ENCODE measurements at regions not wholly inside any gene's neighbourhood (a gene's known extent, or its start where the extent isn't known, plus 50 kb on each side); places are given as distances from the start of the nearest gene placed in this dataset.

DNA sequence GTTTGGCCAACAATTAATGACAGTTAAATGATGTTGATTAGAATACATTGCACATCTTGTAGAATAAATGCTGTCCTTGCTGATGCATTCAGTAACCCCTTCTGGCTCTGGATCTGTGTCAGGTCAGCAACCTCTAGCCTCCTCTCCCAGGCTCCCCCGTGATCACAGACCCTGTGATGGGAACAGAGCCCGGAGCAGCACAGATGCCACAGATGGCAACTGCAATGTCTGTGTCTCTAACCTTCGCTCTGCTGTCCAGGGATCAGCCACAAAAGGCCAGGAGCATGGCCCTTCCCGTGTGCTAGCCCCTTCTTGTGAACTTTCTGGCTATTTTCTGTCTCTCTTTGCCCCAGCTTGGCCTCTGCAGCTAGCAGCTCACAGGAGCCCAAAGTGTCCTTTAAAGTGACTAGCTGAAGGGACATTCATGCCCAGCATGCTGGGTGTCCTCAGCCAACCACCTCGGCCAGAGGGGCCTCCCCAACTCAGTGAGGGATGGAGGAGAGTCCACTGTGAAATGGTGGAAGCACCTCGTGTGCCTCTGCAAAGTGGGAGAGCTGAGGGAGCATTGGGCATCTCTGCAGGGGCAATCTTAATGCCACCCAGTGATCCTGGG lies 167.0 kb upstream of the TCERG1L start:
- WGBS, 2 experiments = 85 to 89% methylated on average over 6 of the region's 6 CpGs
- Histone ChIP-seq H3K4me1 (ENCODE audit: control insufficient read depth, insufficient read depth, low read length) (no peaks in the 10 kb centered on the region), H3K27ac (ENCODE audit: insufficient read depth, low read depth, low read length, poor library complexity, severe bottlenecking) (no peak overlapping the region)

DNA sequence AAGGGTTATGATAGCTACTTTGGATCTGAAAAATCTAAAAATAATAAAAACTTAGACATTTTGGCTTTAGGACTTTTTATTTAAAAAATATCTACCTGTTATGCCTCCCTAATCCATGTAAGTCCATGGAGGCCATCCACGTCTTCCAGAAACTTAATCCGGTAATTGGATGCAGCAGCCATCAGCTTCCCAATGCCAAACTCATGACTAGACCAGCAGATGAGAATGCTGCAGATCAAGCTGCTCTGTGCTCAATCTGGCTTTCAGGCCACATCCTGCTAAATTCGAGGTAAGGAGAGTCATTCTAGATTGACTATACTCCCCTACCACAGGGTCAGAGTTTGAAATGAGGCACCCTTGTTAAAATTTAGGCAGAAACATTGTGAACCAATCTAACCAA lies 168.5 kb upstream of the TCERG1L start:
- 91 to 97% methylated on average over 3 of the region's 3 CpGs for WGBS, 2 experiments
- Histone ChIP-seq H3K27me3 (ENCODE audit: control insufficient read depth, insufficient read depth, low read length, poor library complexity, severe bottlenecking) (no peaks in the 10 kb centered on the region), H3K27ac (ENCODE audit: insufficient read depth, low read depth, low read length, poor library complexity, severe bottlenecking) (no peak overlapping the region), H3K4me3 (ENCODE audit: insufficient read depth, low read depth, low read length) (no peak overlapping the region), H3K36me3 (ENCODE audit: control insufficient read depth, insufficient read depth, low read length) (no peaks in the 10 kb centered on the region), H3K4me1 (ENCODE audit: control insufficient read depth, insufficient read depth, low read length) (no peaks in the 10 kb centered on the region), H3K9me3 (ENCODE audit: control insufficient read depth, low read length) (no peaks in the 10 kb centered on the region)

More for the DNA sequence above, 167.0 kb upstream of the TCERG1L start:
- H3K9me3 ChIP-seq (ENCODE audit: control insufficient read depth, low read length) = no peaks in the 10 kb centered on the region
- H3K36me3 ChIP-seq (ENCODE audit: control insufficient read depth, insufficient read depth, low read length) = no peaks in the 10 kb centered on the region
- H3K4me3 ChIP-seq (ENCODE audit: insufficient read depth, low read depth, low read length) = no peak overlapping the region
- no peaks in the 10 kb centered on the region for H3K27me3 ChIP-seq (ENCODE audit: control insufficient read depth, insufficient read depth, low read length, poor library complexity, severe bottlenecking)

DNA sequence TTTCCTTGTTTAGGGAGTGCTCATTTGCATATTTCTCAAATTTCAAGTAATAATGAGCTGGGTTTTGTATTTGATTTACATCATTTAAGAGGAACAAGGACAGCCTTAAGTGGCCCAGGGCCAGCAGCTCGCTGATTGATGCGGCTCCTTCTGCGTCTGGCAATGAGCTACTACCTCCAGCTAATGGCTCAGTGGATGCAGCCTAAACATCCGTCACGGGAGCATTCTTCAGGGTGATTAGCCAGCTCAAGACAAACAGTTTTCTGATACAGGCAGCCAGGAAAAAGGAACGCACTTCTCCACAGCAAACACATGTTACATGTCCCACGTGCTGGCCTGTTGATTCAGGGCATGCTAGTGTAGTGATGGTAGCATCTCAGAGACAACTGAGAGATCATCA lies 169.3 kb upstream of the TCERG1L start:
- no peaks in the 10 kb centered on the region for H3K27me3 ChIP-seq (ENCODE audit: control insufficient read depth, insufficient read depth, low read length, poor library complexity, severe bottlenecking)
- H3K4me3 ChIP-seq (ENCODE audit: insufficient read depth, low read depth, low read length) = no peak overlapping the region
- no peaks in the 10 kb centered on the region for H3K36me3 ChIP-seq (ENCODE audit: control insufficient read depth, insufficient read depth, low read length)
- no peak overlapping the region for H3K27ac ChIP-seq (ENCODE audit: insufficient read depth, low read depth, low read length, poor library complexity, severe bottlenecking)
- WGBS, 2 experiments = 90 to 93% methylated on average over 7 of the region's 7 CpGs
- no peaks in the 10 kb centered on the region for H3K9me3 ChIP-seq (ENCODE audit: control insufficient read depth, low read length)
- H3K4me1 ChIP-seq (ENCODE audit: control insufficient read depth, insufficient read depth, low read length) = no peaks in the 10 kb centered on the region

DNA sequence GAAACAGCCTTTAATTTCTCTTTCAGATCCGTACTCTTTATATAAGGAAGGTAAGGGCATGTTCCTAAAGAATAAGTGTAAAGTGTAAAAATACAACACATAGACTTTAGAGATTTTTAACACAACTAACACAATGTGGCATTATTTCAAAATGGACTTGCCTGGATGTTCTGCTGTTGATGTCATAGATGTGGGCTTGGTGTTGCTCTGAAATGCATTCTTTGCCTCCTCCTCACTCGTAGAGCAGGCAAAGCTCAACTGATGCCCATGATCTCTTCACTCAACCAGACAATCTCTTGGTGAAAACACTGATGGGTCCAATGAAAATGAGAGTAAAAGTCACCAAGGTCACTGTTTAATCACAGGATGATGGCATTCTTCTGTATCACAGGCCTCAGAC lies 174.2 kb upstream of the TCERG1L start:
- no peak overlapping the region for H3K27ac ChIP-seq (ENCODE audit: insufficient read depth, low read depth, low read length, poor library complexity, severe bottlenecking)
- no peaks in the 10 kb centered on the region for H3K4me1 ChIP-seq (ENCODE audit: control insufficient read depth, insufficient read depth, low read length)
- no peaks in the 10 kb centered on the region for H3K9me3 ChIP-seq (ENCODE audit: control insufficient read depth, low read length)
- H3K27me3 ChIP-seq (ENCODE audit: control insufficient read depth, insufficient read depth, low read length, poor library complexity, severe bottlenecking) = no peaks in the 10 kb centered on the region
- no peaks in the 10 kb centered on the region for H3K36me3 ChIP-seq (ENCODE audit: control insufficient read depth, insufficient read depth, low read length)
- 82 to 84% methylated on average over 1 to 2 of the region's 2 CpGs for WGBS, 2 experiments
- H3K4me3 ChIP-seq (ENCODE audit: insufficient read depth, low read depth, low read length) = no peak overlapping the region

- no peaks in the 10 kb centered on the region for H3K9me3 ChIP-seq (ENCODE audit: control insufficient read depth, low read length)
- WGBS, 2 experiments = 79 to 85% methylated on average over 3 to 4 of the region's 5 CpGs
- H3K36me3 ChIP-seq (ENCODE audit: control insufficient read depth, insufficient read depth, low read length) = no peaks in the 10 kb centered on the region
- H3K27ac ChIP-seq (ENCODE audit: insufficient read depth, low read depth, low read length, poor library complexity, severe bottlenecking) = no peak overlapping the region
- no peaks in the 10 kb centered on the region for H3K4me1 ChIP-seq (ENCODE audit: control insufficient read depth, insufficient read depth, low read length)
- no peak overlapping the region for H3K4me3 ChIP-seq (ENCODE audit: insufficient read depth, low read depth, low read length)
- H3K27me3 ChIP-seq (ENCODE audit: control insufficient read depth, insufficient read depth, low read length, poor library complexity, severe bottlenecking) = no peaks in the 10 kb centered on the region
Measured at GRCh38 chr10:131487822-131488221, 176.3 kb upstream of the TCERG1L start.

DNA sequence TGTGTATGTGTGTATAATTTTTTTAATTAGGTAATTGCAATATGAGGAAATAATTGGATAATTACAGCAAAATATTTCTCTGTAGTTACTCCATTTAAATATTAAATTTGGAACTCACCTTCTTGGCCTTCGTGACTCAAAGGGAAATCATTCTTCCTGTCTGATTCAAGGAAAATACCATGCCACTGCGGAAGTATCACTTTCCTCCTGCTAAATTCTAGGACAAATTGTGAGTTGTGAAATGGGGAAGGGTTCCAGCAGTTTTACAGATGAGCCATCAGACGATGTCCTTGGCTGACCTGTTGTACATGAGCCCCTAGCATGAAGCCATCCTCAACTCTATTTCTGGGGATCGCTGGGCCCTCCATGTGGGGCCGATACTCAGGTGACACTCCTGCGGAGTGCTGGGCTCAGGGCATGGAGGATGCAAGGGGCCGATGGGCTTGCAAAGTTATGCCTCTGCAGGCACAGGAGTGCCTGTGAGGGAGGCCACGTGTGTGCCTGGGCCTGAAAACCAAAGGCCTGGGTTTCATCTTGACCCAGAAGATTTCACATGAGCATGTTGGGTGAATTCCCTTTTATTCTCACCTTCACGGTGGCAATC lies 179.6 kb upstream of the TCERG1L start:
- Histone ChIP-seq H3K27ac (ENCODE audit: insufficient read depth, low read depth, low read length, poor library complexity, severe bottlenecking) (no peak overlapping the region), H3K36me3 (ENCODE audit: control insufficient read depth, insufficient read depth, low read length) (no peaks in the 10 kb centered on the region), H3K27me3 (ENCODE audit: control insufficient read depth, insufficient read depth, low read length, poor library complexity, severe bottlenecking) (no peaks in the 10 kb centered on the region), H3K4me3 (ENCODE audit: insufficient read depth, low read depth, low read length) (no peak overlapping the region), H3K4me1 (ENCODE audit: control insufficient read depth, insufficient read depth, low read length) (no peaks in the 10 kb centered on the region), H3K9me3 (ENCODE audit: control insufficient read depth, low read length) (no peaks in the 10 kb centered on the region)
- 88 to 91% methylated on average over 9 of the region's 9 CpGs for WGBS, 2 experiments

- Histone ChIP-seq H3K27ac (ENCODE audit: insufficient read depth, low read depth, low read length, poor library complexity, severe bottlenecking) (no peak overlapping the region), H3K27me3 (ENCODE audit: control insufficient read depth, insufficient read depth, low read length, poor library complexity, severe bottlenecking) (no peaks in the 10 kb centered on the region), H3K9me3 (ENCODE audit: control insufficient read depth, low read length) (no peaks in the 10 kb centered on the region), H3K36me3 (ENCODE audit: control insufficient read depth, insufficient read depth, low read length) (no peaks in the 10 kb centered on the region), H3K4me3 (ENCODE audit: insufficient read depth, low read depth, low read length) (no peak overlapping the region), H3K4me1 (ENCODE audit: control insufficient read depth, insufficient read depth, low read length) (no peaks in the 10 kb centered on the region)
- WGBS, 2 experiments = 91 to 92% methylated on average over 9 of the region's 9 CpGs
Measured at GRCh38 chr10:131492211-131492857, 180.8 kb upstream of the TCERG1L start.

- WGBS, 2 experiments = 92 to 94% methylated on average over 4 of the region's 4 CpGs
- Histone ChIP-seq H3K4me1 (ENCODE audit: control insufficient read depth, insufficient read depth, low read length) (no peaks in the 10 kb centered on the region), H3K4me3 (ENCODE audit: insufficient read depth, low read depth, low read length) (no peak overlapping the region), H3K27me3 (ENCODE audit: control insufficient read depth, insufficient read depth, low read length, poor library complexity, severe bottlenecking) (no peaks in the 10 kb centered on the region), H3K36me3 (ENCODE audit: control insufficient read depth, insufficient read depth, low read length) (no peaks in the 10 kb centered on the region), H3K27ac (ENCODE audit: insufficient read depth, low read depth, low read length, poor library complexity, severe bottlenecking) (no peak overlapping the region), H3K9me3 (ENCODE audit: control insufficient read depth, low read length) (no peaks in the 10 kb centered on the region)
Measured at GRCh38 chr10:131493432-131493831, 181.9 kb upstream of the TCERG1L start.

DNA sequence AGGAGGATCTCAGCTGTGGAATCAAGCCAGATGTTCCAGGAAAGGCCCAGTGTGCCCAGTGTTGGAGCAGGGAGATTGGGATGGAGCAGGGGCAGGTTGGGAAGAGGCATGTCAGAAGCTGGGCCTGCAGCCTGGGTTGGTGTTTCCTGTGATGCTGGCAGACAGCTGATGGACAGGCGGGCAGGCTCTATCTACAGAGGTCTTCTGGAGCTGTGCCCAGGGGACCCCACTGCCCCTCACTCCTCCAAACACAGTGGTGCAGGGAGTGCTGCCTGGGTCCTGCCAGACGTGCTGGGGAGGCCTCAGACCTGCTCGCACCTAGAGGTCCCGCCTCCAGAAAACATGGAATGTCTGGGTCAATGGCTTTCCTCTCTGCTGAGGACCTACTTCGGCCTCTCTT lies 182.9 kb upstream of the TCERG1L start:
- no peaks in the 10 kb centered on the region for H3K36me3 ChIP-seq (ENCODE audit: control insufficient read depth, insufficient read depth, low read length)

GRCh38 chr10:131495224-131495623 lies 183.7 kb upstream of the TCERG1L start:
- no peaks in the 10 kb centered on the region for H3K4me1 ChIP-seq (ENCODE audit: control insufficient read depth, insufficient read depth, low read length)
- H3K36me3 ChIP-seq (ENCODE audit: control insufficient read depth, insufficient read depth, low read length) = no peaks in the 10 kb centered on the region
- WGBS, 2 experiments = 92 to 97% methylated on average over 4 of the region's 4 CpGs
- H3K27me3 ChIP-seq (ENCODE audit: control insufficient read depth, insufficient read depth, low read length, poor library complexity, severe bottlenecking) = no peaks in the 10 kb centered on the region
- H3K4me3 ChIP-seq (ENCODE audit: insufficient read depth, low read depth, low read length) = no peak overlapping the region
- no peaks in the 10 kb centered on the region for H3K9me3 ChIP-seq (ENCODE audit: control insufficient read depth, low read length)
- no peak overlapping the region for H3K27ac ChIP-seq (ENCODE audit: insufficient read depth, low read depth, low read length, poor library complexity, severe bottlenecking)

More for the DNA sequence above, 182.9 kb upstream of the TCERG1L start:
- Histone ChIP-seq H3K4me3 (ENCODE audit: insufficient read depth, low read depth, low read length) (no peak overlapping the region), H3K4me1 (ENCODE audit: control insufficient read depth, insufficient read depth, low read length) (no peaks in the 10 kb centered on the region), H3K27ac (ENCODE audit: insufficient read depth, low read depth, low read length, poor library complexity, severe bottlenecking) (no peak overlapping the region), H3K27me3 (ENCODE audit: control insufficient read depth, insufficient read depth, low read length, poor library complexity, severe bottlenecking) (no peaks in the 10 kb centered on the region), H3K9me3 (ENCODE audit: control insufficient read depth, low read length) (no peaks in the 10 kb centered on the region)
- 89 to 90% methylated on average over 5 of the region's 5 CpGs for WGBS, 2 experiments
